ENCODE measurements at regions not wholly inside any gene's neighbourhood (a gene's known extent, or its start where the extent isn't known, plus 50 kb on each side); places are given as distances from the start of the nearest gene placed in this dataset.

GRCh38 chr1:104745875-104746274 is 996.2 kb downstream of the AMY1C start:
- H3K23ac ChIP-seq (ENCODE audit: insufficient read length, low read depth, low read length): no peak overlapping the region
- no peak overlapping the region for H2BK5ac ChIP-seq (ENCODE audit: insufficient read length, low read length)
- Mint-ChIP-seq H3K9me3 (no peaks in the 10 kb centered on the region), H3K4me1 (no peaks in the 10 kb centered on the region), H3K27me3 (ENCODE audit: low read depth) (no peaks in the 10 kb centered on the region), H3K27ac (no peak overlapping the region), H3K36me3 (ENCODE audit: insufficient read depth in 1 of 3, low read depth in 3 of 3) (no peaks in the 10 kb centered on the region), H3K4me3 (no peak overlapping the region)
- no peaks in the 10 kb centered on the region for H3K79me2 ChIP-seq (ENCODE audit: insufficient read depth, low read length)
- H3K56ac ChIP-seq (ENCODE audit: insufficient read length, low read depth, low read length): no peak overlapping the region
- H3K27me3 ChIP-seq (ENCODE audit: insufficient read depth, low read length): no peaks in the 10 kb centered on the region
- H2BK12ac ChIP-seq (ENCODE audit: insufficient read length, low read depth, low read length): no peak overlapping the region
- no peak overlapping the region for H3K18ac ChIP-seq (ENCODE audit: insufficient read length, low read depth, low read length)
- no peak overlapping the region for H2AK5ac ChIP-seq (ENCODE audit: insufficient read length, low read length)
- H2BK120ac ChIP-seq (ENCODE audit: low read depth, low read length, poor library complexity, severe bottlenecking): no peak overlapping the region
- DNase-seq: no peak
- no peak overlapping the region for H3T11ph ChIP-seq (ENCODE audit: low read length)
- TF ChIP-seq CTCF (conservative IDR thresholded peaks at IDR 0.05): no peak
- no peak overlapping the region for H3K4ac ChIP-seq (ENCODE audit: low read depth, low read length)
- no peak overlapping the region for H3K27ac ChIP-seq (ENCODE audit: insufficient read length, low read depth, low read length)
- no peaks in the 10 kb centered on the region for H3K79me1 ChIP-seq (ENCODE audit: insufficient read depth, low read depth, low read length, poor library complexity, severe bottlenecking)
- H3K9ac ChIP-seq (ENCODE audit: extremely low read depth, insufficient read length, low read length): no peak overlapping the region
- no peak overlapping the region for H2BK20ac ChIP-seq (ENCODE audit: low read depth, low read length, poor library complexity, severe bottlenecking)
- no peak overlapping the region for H4K91ac ChIP-seq (ENCODE audit: insufficient read length, low read depth, low read length)
- H3K9me3 ChIP-seq (ENCODE audit: control insufficient read depth, low read depth, low read length): no peaks in the 10 kb centered on the region
- H3K4me1 ChIP-seq (ENCODE audit: insufficient read depth, low read length): no peaks in the 10 kb centered on the region
- H4K20me1 ChIP-seq (ENCODE audit: control insufficient read depth, insufficient read depth, insufficient read length): no peaks in the 10 kb centered on the region
- no peak overlapping the region for H4K8ac ChIP-seq (replicated peaks; ENCODE audit: insufficient read length, low read depth, low read length)
- no peak overlapping the region for H2BK15ac ChIP-seq (ENCODE audit: low read depth, low read length)
- no peaks in the 10 kb centered on the region for H3K23me2 ChIP-seq (ENCODE audit: insufficient read length, low read depth, low read length, poor library complexity, severe bottlenecking)
- no CpG with 5 or more reads among the region's 2 CpGs for WGBS (ENCODE audit: extremely low coverage, insufficient read length, low lambda C conversion rate)
- no peak overlapping the region for H2AFZ ChIP-seq (ENCODE audit: low read length)
- no peak overlapping the region for H3K4me2 ChIP-seq (ENCODE audit: insufficient read depth, insufficient read length, low read length)
- H3K14ac ChIP-seq (ENCODE audit: insufficient read depth, low read length): no peak overlapping the region
- no peak overlapping the region for H4K5ac ChIP-seq (ENCODE audit: insufficient read length, low read depth, low read length)

Measured in H9 (cell line).